ENCODE measurements at regions not wholly inside any gene's neighbourhood (a gene's known extent, or its start where the extent isn't known, plus 50 kb on each side); places are given as distances from the start of the nearest gene placed in this dataset.

- TF ChIP-seq CTCF (IDR thresholded peaks at IDR 0.05; ENCODE audit: low read depth, low read length, poor library complexity, severe bottlenecking) (no peak), EZH2phosphoT487 (IDR thresholded peaks at IDR 0.05; ENCODE audit: borderline replicate concordance, low read length) (no peak)
Observed at GRCh38 chr9:108139900-108140299, 650.3 kb upstream of the KLF4 start.
